Endothelial cell of umbilical vein (primary cell): ENCODE measurements at regions not wholly inside any gene's neighbourhood (a gene's known extent, or its start where the extent isn't known, plus 50 kb on each side); places are given as distances from the start of the nearest gene placed in this dataset.

ENCODE experiments used
- BruUV-seq: library from RNA; stranded (reverse); fragments of 400-500 nt; replicated peaks from 2 replicates; lab custom pipeline; 2021; lab: Mats Ljungman, UMichigan
- CTCF ChIA-PET: fragments of 300-600, 350-600 bp; sonication (Branson Sonifier 250); formaldehyde crosslinking; loops from one replicate; lab custom pipeline; 2021; ENCODE audit warnings: antibody characterized with exemption, inconsistent platforms; lab: Charles Lee
- POLR2A ChIA-PET: fragments of 300-600, 350-600 bp; sonication (Branson Sonifier 250); formaldehyde crosslinking; loops from one replicate; lab custom pipeline; 2021; ENCODE audit warnings: antibody characterized with exemption, inconsistent platforms; lab: Charles Lee
- DNase-seq: peaks from one replicate; pipeline ENCODE4 v3.0.0-alpha.2; 2011; ENCODE audit warnings: low read depth, low spot score
- FAIRE-seq: peaks from 2 replicates; lab custom pipeline; 2011; peaks lifted over from hg19 to GRCh38; lab: Jason Lieb, UNC
- H2AFZ ChIP-seq: 2 replicates; pipeline ENCODE4 v1.6.0; 2012; ENCODE audit warnings: low read depth, low read length, control low read depth, inconsistent platforms
- H3K27ac ChIP-seq: 2 replicates; pipeline ENCODE4 v1.5.1; 2011; ENCODE audit warnings: low read depth, mild to moderate bottlenecking, control low read depth, low read length, moderate library complexity; ENCODE audit not compliant: insufficient read depth
- H3K27me3 ChIP-seq, 2 experiments: 2 replicates each; pipeline versions ENCODE4 v1.6.0 to v1.6.1; 2011; ENCODE audit warnings: low read length in 2 of 2, mixed read lengths in 1 of 2; ENCODE audit not compliant: control insufficient read depth in 2 of 2, insufficient read depth in 2 of 2
- H3K36me3 ChIP-seq, 2 experiments: 2 replicates in 1 of 2; 3 replicates in 1 of 2; pipeline ENCODE4 v1.5.1; 2011; ENCODE audit warnings: low read length in 2 of 2, mild to moderate bottlenecking in 1 of 2, moderate library complexity in 1 of 2; ENCODE audit not compliant: control insufficient read depth in 2 of 2, insufficient read depth in 2 of 2; ENCODE audit errors: extremely low read depth in 1 of 2
- H3K4me1 ChIP-seq: 3 replicates; pipeline ENCODE4 v1.5.1; 2011; ENCODE audit warnings: mild to moderate bottlenecking, low read length; ENCODE audit not compliant: control insufficient read depth, insufficient read depth; ENCODE audit errors: extremely low read depth
- H3K4me2 ChIP-seq: 2 replicates; pipeline ENCODE4 v1.6.1; 2011; ENCODE audit warnings: low read length, control low read depth, mixed read lengths; ENCODE audit not compliant: insufficient read depth
- H3K4me3 ChIP-seq, 3 experiments: fragments of 200-600 bp in 1 of 3; sonication (generic), shearing (Covaris generic) in 1 of 3; replicated peaks in 1 of 3; 2 replicates each; pipeline ENCODE4 v1.5.1; 2011 to 2016; ENCODE audit warnings: control low read depth in 3 of 3, low read length in 3 of 3, mild to moderate bottlenecking in 2 of 3, inconsistent platforms in 1 of 3, low read depth in 1 of 3, moderate library complexity in 1 of 3; ENCODE audit not compliant: insufficient read depth in 1 of 3
- H3K79me2 ChIP-seq: 2 replicates; pipeline ENCODE4 v1.6.0; 2012; ENCODE audit warnings: low read length, inconsistent platforms; ENCODE audit not compliant: control insufficient read depth, insufficient read depth
- H3K9ac ChIP-seq: replicated peaks from 2 replicates; pipeline ENCODE3; 2011; ENCODE audit warnings: low read length, control low read depth; ENCODE audit not compliant: insufficient read depth; ENCODE audit errors: extremely low read depth
- H3K9me1 ChIP-seq: replicated peaks from 3 replicates; pipeline ENCODE4 v1.6.0; 2011; ENCODE audit warnings: mild to moderate bottlenecking, low read length; ENCODE audit not compliant: control insufficient read depth, insufficient read depth; ENCODE audit errors: extremely low read depth
- H3K9me3 ChIP-seq: replicated peaks from 2 replicates; pipeline ENCODE4 v1.5.1; 2012; ENCODE audit warnings: low read length, inconsistent platforms; ENCODE audit not compliant: control insufficient read depth, insufficient read depth
- H4K20me1 ChIP-seq: replicated peaks from 2 replicates; pipeline ENCODE3; 2011; ENCODE audit warnings: mild to moderate bottlenecking, low read length; ENCODE audit not compliant: control insufficient read depth, insufficient read depth; ENCODE audit errors: extremely low read depth
- EZH2 ChIP-seq: IDR thresholded peaks from 2 replicates; pipeline ENCODE4 v1.6.1; 2012; ENCODE audit warnings: borderline replicate concordance, low read depth, mild to moderate bottlenecking, moderate library complexity, low read length, inconsistent platforms; ENCODE audit not compliant: severe bottlenecking
- FOS ChIP-seq: IDR thresholded peaks from 2 replicates; pipeline ENCODE4 v1.6.1; 2011; ENCODE audit warnings: mild to moderate bottlenecking, low read length, moderate library complexity, borderline replicate concordance; ENCODE audit not compliant: insufficient read depth
- GATA2 ChIP-seq: IDR thresholded peaks from 2 replicates; pipeline ENCODE4 v1.7.0; 2011; ENCODE audit warnings: low read depth, mild to moderate bottlenecking, moderate library complexity, mixed read lengths, low read length; ENCODE audit not compliant: insufficient read length, insufficient read depth
- JUN ChIP-seq: IDR thresholded peaks from 2 replicates; pipeline ENCODE4 v1.6.1; 2011; ENCODE audit warnings: borderline replicate concordance, low read depth; ENCODE audit not compliant: insufficient read length, insufficient read depth
- MYC ChIP-seq: IDR thresholded peaks from one replicate; pipeline ENCODE4 v1.6.1; 2011; ENCODE audit warnings: mild to moderate bottlenecking, low read depth, low read length
- POLR2A ChIP-seq: IDR thresholded peaks from 2 replicates; pipeline ENCODE4 v1.6.1; 2012; ENCODE audit warnings: low read depth, mild to moderate bottlenecking, control low read depth, low read length
- POLR2AphosphoS5 ChIP-seq: IDR thresholded peaks from 2 replicates; pipeline ENCODE4 v1.6.1; 2012; ENCODE audit warnings: low read depth, mild to moderate bottlenecking, control low read depth, low read length, moderate library complexity; ENCODE audit not compliant: insufficient read depth
- dilution Hi-C: fragments of 300-500 bp; cut with MboI; formaldehyde crosslinking; loops from one replicate; pipeline ENCODE4 v1.15.0; 2019; ENCODE audit warnings: low sequenced_read_pairs; ENCODE audit not compliant: extremely low pct_ligation_motif_present
- intact Hi-C: fragments of 100-400 bp; cut with micrococcal nuclease; formaldehyde crosslinking; loops from one replicate; pipeline ENCODE4 v1.10.0; 2022
- TF ChIP-seq, protein P1 (sequence below), 2 donors: IDR thresholded peaks; 1 replicate in 1 of 2; 2 replicates in 1 of 2; pipeline ENCODE4 v1.5.1; 2011; ENCODE audit warnings: low read length in 2 of 2, mild to moderate bottlenecking in 2 of 2, moderate library complexity in 2 of 2, control low read depth in 1 of 2, inconsistent platforms in 1 of 2, low read depth in 1 of 2; ENCODE audit not compliant: insufficient read depth in 1 of 2; ENCODE audit errors: extremely low read depth in 1 of 2
- TF ChIP-seq, protein P2 (sequence below): IDR thresholded peaks from 2 replicates; pipeline ENCODE4 v1.6.1; 2011; ENCODE audit not compliant: insufficient read depth, insufficient read length

DNA sequence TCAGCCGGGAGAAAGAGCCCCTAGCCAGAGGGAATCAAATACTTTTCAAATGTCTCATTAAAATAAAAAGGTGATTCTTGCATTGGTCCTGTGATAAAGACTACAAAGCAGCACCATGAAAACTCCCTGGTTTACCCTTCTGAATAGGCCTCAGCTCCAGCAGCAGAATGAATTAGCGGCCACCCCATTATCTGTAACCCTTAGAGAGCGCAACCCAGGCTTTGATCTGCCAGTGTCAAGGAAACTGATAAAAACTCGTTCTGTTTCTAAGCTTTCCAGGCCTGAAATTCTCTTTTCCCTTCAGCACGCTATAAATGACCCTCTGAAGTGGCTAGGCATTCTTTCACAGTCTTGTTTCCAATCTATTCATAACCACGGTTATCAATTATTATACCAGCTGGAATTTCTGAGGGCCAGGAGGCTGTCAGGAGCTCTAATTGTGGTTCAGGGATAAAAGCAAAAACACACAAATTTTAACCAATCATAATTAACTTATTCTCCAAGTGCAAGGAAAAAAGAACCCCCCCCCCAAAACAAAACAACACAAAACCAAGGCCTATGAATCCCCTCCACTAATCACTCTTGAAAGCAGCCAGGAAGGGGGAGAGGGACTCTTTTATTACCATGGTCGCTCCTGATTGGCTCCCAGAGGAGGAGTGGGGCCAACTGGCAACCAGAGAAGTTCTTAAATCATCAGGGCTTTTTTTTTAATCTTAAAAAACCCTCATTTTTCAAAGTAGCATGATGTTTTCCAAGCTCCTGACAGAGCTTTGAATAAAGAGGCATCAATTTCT, 258.9 kb downstream of the CYRIA start:
- no peak overlapping the region for H3K9ac ChIP-seq
- no peaks in the 10 kb centered on the region for H3K36me3 ChIP-seq
- intact Hi-C loops = no loop called here
- POLR2A ChIA-PET = no interaction called here
- H3K79me2 ChIP-seq = no peaks in the 10 kb centered on the region
- no peaks in the 10 kb centered on the region for H3K9me3 ChIP-seq
- TF ChIP-seq FOS = no peak
- TF ChIP-seq, protein P1, sequence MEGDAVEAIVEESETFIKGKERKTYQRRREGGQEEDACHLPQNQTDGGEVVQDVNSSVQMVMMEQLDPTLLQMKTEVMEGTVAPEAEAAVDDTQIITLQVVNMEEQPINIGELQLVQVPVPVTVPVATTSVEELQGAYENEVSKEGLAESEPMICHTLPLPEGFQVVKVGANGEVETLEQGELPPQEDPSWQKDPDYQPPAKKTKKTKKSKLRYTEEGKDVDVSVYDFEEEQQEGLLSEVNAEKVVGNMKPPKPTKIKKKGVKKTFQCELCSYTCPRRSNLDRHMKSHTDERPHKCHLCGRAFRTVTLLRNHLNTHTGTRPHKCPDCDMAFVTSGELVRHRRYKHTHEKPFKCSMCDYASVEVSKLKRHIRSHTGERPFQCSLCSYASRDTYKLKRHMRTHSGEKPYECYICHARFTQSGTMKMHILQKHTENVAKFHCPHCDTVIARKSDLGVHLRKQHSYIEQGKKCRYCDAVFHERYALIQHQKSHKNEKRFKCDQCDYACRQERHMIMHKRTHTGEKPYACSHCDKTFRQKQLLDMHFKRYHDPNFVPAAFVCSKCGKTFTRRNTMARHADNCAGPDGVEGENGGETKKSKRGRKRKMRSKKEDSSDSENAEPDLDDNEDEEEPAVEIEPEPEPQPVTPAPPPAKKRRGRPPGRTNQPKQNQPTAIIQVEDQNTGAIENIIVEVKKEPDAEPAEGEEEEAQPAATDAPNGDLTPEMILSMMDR (IDR thresholded peaks at IDR 0.05; ENCODE audit: extremely low read depth in 1 of 2, insufficient read depth in 1 of 2, low read depth in 1 of 2, low read length in 2 of 2) = no peak
- no peak for TF ChIP-seq POLR2AphosphoS5
- TF ChIP-seq JUN = no peak
- TF ChIP-seq, protein P2, sequence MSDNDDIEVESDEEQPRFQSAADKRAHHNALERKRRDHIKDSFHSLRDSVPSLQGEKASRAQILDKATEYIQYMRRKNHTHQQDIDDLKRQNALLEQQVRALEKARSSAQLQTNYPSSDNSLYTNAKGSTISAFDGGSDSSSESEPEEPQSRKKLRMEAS = no peak
- TF ChIP-seq POLR2A = no peak
- TF ChIP-seq MYC = no peak
- no peak for TF ChIP-seq EZH2
- no peak for TF ChIP-seq GATA2
- H4K20me1 ChIP-seq = no peaks in the 10 kb centered on the region
- no peak overlapping the region for H3K4me3 ChIP-seq
- FAIRE-seq = no peak
- BruUV-seq = no TSS peak
- no peaks in the 10 kb centered on the region for H3K4me1 ChIP-seq
- CTCF ChIA-PET = no interaction called here
- dilution Hi-C loops = no loop called here
- no peaks in the 10 kb centered on the region for H3K9me1 ChIP-seq
- no peak for DNase-seq
- no peak overlapping the region for H3K27ac ChIP-seq
- H2AFZ ChIP-seq = no peak overlapping the region
- no peak overlapping the region for H3K4me2 ChIP-seq
- H3K27me3 ChIP-seq = no peaks in the 10 kb centered on the region
